ENCODE measurements at regions not wholly inside any gene's neighbourhood (a gene's known extent, or its start where the extent isn't known, plus 50 kb on each side); places are given as distances from the start of the nearest gene placed in this dataset.

- WGBS (ENCODE audit: insufficient coverage): no CpG with 5 or more reads among the region's 1 CpG
- H3K4me2 ChIP-seq (replicated peaks; ENCODE audit: low read depth, low read length, poor library complexity, severe bottlenecking): no peak overlapping the region
- POLR2A ChIA-PET: no interaction called here
Measured at GRCh38 chr3:164851905-164852304, 226.4 kb downstream of the SI start.

GRCh38 chr3:164851204-164851603 is 227.1 kb downstream of the SI start:
- Mint-ChIP-seq H3K27ac (no peak overlapping the region), H3K4me1 (no peaks in the 10 kb centered on the region), H3K4me3 (no peak overlapping the region), H3K9me3 (ENCODE audit: insufficient read depth) (no peaks in the 10 kb centered on the region), H3K27me3 (no peaks in the 10 kb centered on the region)
- no peaks in the 10 kb centered on the region for H3K36me3 ChIP-seq (replicated peaks in 1 of 2; ENCODE audit: control extremely low read depth in 1 of 2, control insufficient read depth in 1 of 2, extremely low read depth in 1 of 2, insufficient read depth in 2 of 2, low read length in 1 of 2)
- H4K20me1 ChIP-seq (ENCODE audit: control insufficient read depth, insufficient read depth, low read length, poor library complexity, severe bottlenecking): no peaks in the 10 kb centered on the region
- intact Hi-C loops (cut with micrococcal nuclease): no loop called here
- TF ChIP-seq CTCF (IDR thresholded peaks at IDR 0.05) (no peak), EZH2 (IDR thresholded peaks at IDR 0.05; ENCODE audit: borderline replicate concordance, insufficient read depth, low read depth, low read length, poor library complexity, severe bottlenecking) (no peak)
- 79% methylated on average over 3 of the region's 3 CpGs for WGBS (ENCODE audit: insufficient coverage)
- DNase-seq (no peak), ATAC-seq (ENCODE audit: low read depth) (no peak)
- no peaks in the 10 kb centered on the region for H3K27me3 ChIP-seq (replicated peaks in 1 of 4; ENCODE audit: control extremely low read depth in 1 of 4, control insufficient read depth in 3 of 4, insufficient read depth in 4 of 4, low read length in 3 of 4)
- ChIA-PET CTCF (no interaction called here), POLR2A (no interaction called here)
- no peaks in the 10 kb centered on the region for H3K9me3 ChIP-seq (ENCODE audit: control extremely low read depth in 1 of 3, control insufficient read depth in 2 of 3, insufficient read depth in 1 of 3, low read length in 2 of 3)
- no peak overlapping the region for H3K4me3 ChIP-seq (ENCODE audit: control extremely low read depth in 1 of 5, extremely low read depth in 1 of 5, insufficient read depth in 1 of 5, low read depth in 2 of 5, low read length in 4 of 5)
- no peak overlapping the region for H3K4me2 ChIP-seq (replicated peaks; ENCODE audit: low read depth, low read length, poor library complexity, severe bottlenecking)
- H3K27ac ChIP-seq (ENCODE audit: low read length in 2 of 2): no peak overlapping the region
- no peaks in the 10 kb centered on the region for H3K4me1 ChIP-seq (ENCODE audit: control insufficient read depth in 2 of 2, insufficient read depth in 2 of 2, low read length in 2 of 2)
- no peaks in the 10 kb centered on the region for H3K79me2 ChIP-seq (ENCODE audit: control insufficient read depth, insufficient read depth, low read length)
- no peak overlapping the region for H2AFZ ChIP-seq (ENCODE audit: insufficient read depth, low read depth, low read length, poor library complexity, severe bottlenecking)
- H3K9ac ChIP-seq (ENCODE audit: low read length): no peak overlapping the region

More at GRCh38 chr3:164851905-164852304, 226.4 kb downstream of the SI start:
- TF ChIP-seq CTCF (IDR thresholded peaks at IDR 0.05) (no peak), EZH2 (IDR thresholded peaks at IDR 0.05; ENCODE audit: borderline replicate concordance, insufficient read depth, low read depth, low read length, poor library complexity, severe bottlenecking) (no peak)
- H3K4me1 ChIP-seq (ENCODE audit: control insufficient read depth in 2 of 2, insufficient read depth in 2 of 2, low read length in 2 of 2): no peaks in the 10 kb centered on the region
- no peak overlapping the region for H3K9ac ChIP-seq (ENCODE audit: low read length)
- Mint-ChIP-seq H3K4me3 (no peak overlapping the region), H3K9me3 (ENCODE audit: insufficient read depth) (no peaks in the 10 kb centered on the region), H3K27ac (no peak overlapping the region), H3K4me1 (no peaks in the 10 kb centered on the region), H3K27me3 (no peaks in the 10 kb centered on the region)
- DNase-seq: no peak
- no peaks in the 10 kb centered on the region for H4K20me1 ChIP-seq (ENCODE audit: control insufficient read depth, insufficient read depth, low read length, poor library complexity, severe bottlenecking)
- no peaks in the 10 kb centered on the region for H3K27me3 ChIP-seq (replicated peaks in 1 of 4; ENCODE audit: control extremely low read depth in 1 of 4, control insufficient read depth in 3 of 4, insufficient read depth in 4 of 4, low read length in 3 of 4)
- CTCF ChIA-PET: no interaction called here
- H3K9me3 ChIP-seq (ENCODE audit: control extremely low read depth in 1 of 3, control insufficient read depth in 2 of 3, insufficient read depth in 1 of 3, low read length in 2 of 3): no peaks in the 10 kb centered on the region
- H3K79me2 ChIP-seq (ENCODE audit: control insufficient read depth, insufficient read depth, low read length): no peaks in the 10 kb centered on the region
- ATAC-seq (ENCODE audit: low read depth): no peak
- no peak overlapping the region for H2AFZ ChIP-seq (ENCODE audit: insufficient read depth, low read depth, low read length, poor library complexity, severe bottlenecking)
- H3K27ac ChIP-seq (ENCODE audit: low read length in 2 of 2): no peak overlapping the region
- no peaks in the 10 kb centered on the region for H3K36me3 ChIP-seq (replicated peaks in 1 of 2; ENCODE audit: control extremely low read depth in 1 of 2, control insufficient read depth in 1 of 2, extremely low read depth in 1 of 2, insufficient read depth in 2 of 2, low read length in 1 of 2)
- H3K4me3 ChIP-seq (ENCODE audit: control extremely low read depth in 1 of 5, extremely low read depth in 1 of 5, insufficient read depth in 1 of 5, low read depth in 2 of 5, low read length in 4 of 5): no peak overlapping the region
- intact Hi-C loops (cut with micrococcal nuclease): no loop called here

All from B cell (primary cell).